H54 (cell line): ENCODE measurements at regions not wholly inside any gene's neighbourhood (a gene's known extent, or its start where the extent isn't known, plus 50 kb on each side); places are given as distances from the start of the nearest gene placed in this dataset.

Experiments
- DNase-seq: peaks from one replicate; pipeline ENCODE4 v3.0.0; 2011; ENCODE audit warnings: low spot score, mixed read lengths; ENCODE audit not compliant: insufficient read length
- FAIRE-seq: peaks from 3 replicates; lab custom pipeline; 2011; peaks lifted over from hg19 to GRCh38; lab: Jason Lieb, UNC
- POLR2A ChIP-seq: IDR thresholded peaks from 2 replicates; pipeline ENCODE4 v1.6.1; 2011; ENCODE audit warnings: low read depth, mild to moderate bottlenecking, low read length

DNA sequence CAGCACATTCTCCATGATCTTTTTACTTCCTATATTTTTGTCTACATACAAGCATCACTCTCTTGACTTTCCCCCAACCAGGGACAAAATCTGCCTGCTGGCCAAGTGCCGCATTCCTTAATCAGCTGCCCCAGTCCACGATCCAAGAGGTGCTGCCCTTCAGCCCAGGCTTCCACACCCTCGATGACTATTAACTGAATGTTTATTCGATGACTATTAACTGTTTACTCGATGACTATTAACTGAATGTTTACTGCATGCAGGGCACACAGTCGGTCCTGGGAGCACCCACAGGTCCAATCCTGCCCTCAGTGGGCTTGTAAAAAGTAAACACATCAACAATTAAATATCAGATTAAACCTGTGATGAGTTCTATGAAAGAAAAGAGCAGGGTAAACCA is 256.9 kb downstream of the ARRDC4 start:
- no peak for FAIRE-seq
- no peak for TF ChIP-seq POLR2A
- no peak for DNase-seq

GRCh38 chr15:98221144-98221543 is 260.6 kb downstream of the ARRDC4 start:
- no peak for FAIRE-seq
- no peak for TF ChIP-seq POLR2A

GRCh38 chr15:98221577-98221976 is 261.1 kb downstream of the ARRDC4 start:
- no peak for TF ChIP-seq POLR2A
- FAIRE-seq (no peak), DNase-seq (no peak)

More at GRCh38 chr15:98221144-98221543, 260.6 kb downstream of the ARRDC4 start:
- no peak for DNase-seq

- TF ChIP-seq POLR2A, result no peak
These were observed 265.6 kb downstream of the ARRDC4 start for GRCh38 chr15:98226149-98226548.

GRCh38 chr15:98226578-98226977 is 266.1 kb downstream of the ARRDC4 start:
- FAIRE-seq (no peak), DNase-seq (no peak)
- TF ChIP-seq POLR2A, result no peak

More at GRCh38 chr15:98226149-98226548, 265.6 kb downstream of the ARRDC4 start:
- FAIRE-seq (no peak), DNase-seq (no peak)

DNA sequence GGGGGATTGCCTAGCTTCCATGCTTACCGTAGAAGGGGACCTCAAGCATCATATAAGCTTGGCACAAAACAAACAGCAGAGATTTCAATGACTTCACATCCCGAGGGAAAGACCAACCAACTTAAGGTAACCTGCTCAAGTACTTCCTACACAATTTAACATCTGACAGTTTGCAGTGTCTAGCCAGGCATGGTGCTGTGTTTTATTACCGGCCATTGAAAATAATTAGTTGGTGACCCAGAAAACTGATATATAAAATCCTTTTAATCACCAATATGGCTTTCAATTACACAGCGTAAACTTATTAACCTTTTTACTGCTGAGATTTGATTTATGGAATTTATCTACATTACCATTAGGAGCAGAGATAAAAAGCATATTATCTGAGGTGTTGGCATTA is 268.3 kb downstream of the ARRDC4 start:
- DNase-seq (no peak), FAIRE-seq (no peak)
- no peak for TF ChIP-seq POLR2A

DNA sequence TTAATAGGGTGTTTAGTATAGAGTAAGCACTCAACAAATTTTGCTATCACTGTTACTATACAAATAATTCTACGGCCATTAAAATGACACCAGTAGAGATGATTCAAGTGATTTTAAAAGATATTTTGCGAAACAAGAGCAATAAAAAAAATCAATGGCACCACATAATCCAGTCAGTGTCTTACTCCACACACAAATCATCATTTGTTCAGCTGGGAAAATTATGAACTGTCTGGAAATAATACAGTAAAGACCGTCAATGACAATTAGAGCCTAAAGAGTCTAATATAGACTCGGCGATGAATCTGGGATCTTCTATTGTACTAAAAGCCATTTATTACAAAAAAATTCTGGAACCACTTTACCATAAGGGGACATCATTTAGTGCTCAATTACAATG is 270.5 kb downstream of the ARRDC4 start:
- FAIRE-seq (no peak), DNase-seq (no peak)
- no peak for TF ChIP-seq POLR2A

DNA sequence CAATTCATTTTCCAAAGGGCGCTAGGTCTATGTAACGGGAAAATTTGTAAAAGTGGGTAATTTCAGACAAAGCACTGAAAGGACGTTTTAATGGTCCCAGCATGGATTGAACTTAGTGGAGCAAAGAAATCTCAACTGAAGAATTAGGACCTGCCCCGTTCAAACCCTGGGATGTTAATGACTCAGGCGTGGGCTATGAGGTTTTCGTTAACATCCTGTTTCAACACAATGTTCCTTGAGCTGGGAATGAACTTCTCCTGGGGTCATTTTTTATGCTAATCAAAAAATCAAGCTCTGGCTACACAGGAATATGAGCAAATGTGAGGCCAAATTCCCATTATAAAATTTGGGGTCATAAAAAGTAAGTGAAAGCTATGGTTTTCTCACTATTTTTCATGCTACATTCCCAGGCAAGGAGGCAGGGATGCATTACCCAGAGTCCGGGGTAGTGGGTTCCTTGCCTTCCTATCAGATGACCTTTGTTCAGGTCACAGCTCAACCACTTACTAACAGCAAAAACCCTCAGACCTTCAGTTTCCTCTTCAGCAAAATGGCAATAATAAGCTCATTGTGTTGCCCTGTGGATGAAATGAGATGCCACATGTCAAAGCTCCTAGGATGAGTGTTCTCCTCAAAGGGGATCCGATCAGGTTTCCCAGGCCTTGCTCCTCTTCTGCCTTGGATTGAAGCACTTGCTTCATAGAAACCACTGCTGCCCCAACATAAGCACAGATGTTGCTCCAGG is 271.4 kb downstream of the ARRDC4 start:
- TF ChIP-seq POLR2A, result no peak
- no peak for DNase-seq
- no peak for FAIRE-seq

GRCh38 chr15:98232761-98233160 is 272.3 kb downstream of the ARRDC4 start:
- FAIRE-seq (no peak), DNase-seq (no peak)
- no peak for TF ChIP-seq POLR2A

DNA sequence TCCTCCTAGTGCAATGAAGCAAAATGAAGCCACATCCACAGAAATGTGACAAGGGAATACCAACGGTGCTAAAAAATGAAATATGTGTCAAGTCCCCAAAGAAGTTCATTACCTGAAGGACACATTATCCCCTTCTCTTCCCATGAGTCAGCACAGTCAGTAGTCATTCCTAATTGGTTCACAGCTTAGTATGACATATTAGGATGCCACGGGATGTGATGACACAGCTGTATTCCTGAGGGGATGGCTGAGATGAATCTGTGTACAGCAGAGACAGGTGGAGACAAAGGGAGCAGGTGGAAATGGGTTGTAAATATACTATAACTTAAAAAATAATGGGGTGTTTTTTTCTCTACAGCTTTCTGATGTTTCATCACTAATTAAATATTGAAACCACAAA is 273.4 kb downstream of the ARRDC4 start:
- no peak for TF ChIP-seq POLR2A
- DNase-seq, result no peak
- FAIRE-seq, result no peak

- no peak for DNase-seq
- TF ChIP-seq POLR2A, result no peak
- FAIRE-seq, result no peak
These were observed 279.8 kb downstream of the ARRDC4 start for GRCh38 chr15:98240303-98240702.

- DNase-seq, result no peak
- TF ChIP-seq POLR2A, result no peak
- no peak for FAIRE-seq
These were observed 280.6 kb downstream of the ARRDC4 start for GRCh38 chr15:98241032-98241554.

DNA sequence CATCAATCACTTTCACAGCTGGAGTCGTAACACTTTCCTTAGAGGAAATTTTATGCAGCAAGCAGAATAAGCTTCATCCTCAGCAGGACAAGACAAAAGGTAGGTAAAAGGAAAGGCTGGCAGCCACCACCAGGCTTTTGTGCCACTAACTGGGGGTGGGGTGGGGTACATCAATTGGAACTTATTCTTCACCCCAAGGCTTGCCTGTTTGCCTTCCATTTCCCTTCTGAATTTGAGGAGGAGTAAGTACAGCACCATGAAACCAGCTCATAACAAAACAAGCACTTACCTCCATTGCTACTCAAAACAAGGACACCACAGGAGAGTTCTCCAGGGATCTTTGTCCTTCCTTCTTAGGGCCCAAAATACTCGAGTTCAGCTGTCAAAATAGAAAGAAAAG is 296.8 kb downstream of the ARRDC4 start:
- TF ChIP-seq POLR2A, result no peak
- no peak for DNase-seq
- FAIRE-seq, result no peak

DNA sequence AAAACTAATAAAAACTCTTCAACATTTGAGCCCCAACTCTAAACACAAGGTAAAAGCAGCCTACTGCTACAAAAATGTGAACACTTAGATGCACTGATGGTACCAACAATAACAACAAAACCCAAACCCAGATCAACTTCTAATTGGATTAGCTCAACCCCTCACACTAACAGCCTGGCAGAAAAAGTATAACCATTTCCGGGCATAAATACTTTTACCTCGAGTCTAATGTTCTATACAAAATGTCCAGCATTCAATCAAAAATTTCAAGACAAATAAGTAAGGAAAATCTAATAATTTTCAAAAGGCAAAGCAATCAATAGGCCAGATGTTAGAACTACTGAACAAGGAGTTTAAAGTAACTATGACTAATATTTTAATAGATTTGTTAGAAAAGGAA is 303.3 kb downstream of the ARRDC4 start:
- TF ChIP-seq POLR2A, result no peak
- DNase-seq (no peak), FAIRE-seq (no peak)

GRCh38 chr15:98266295-98266694 is 305.8 kb downstream of the ARRDC4 start:
- DNase-seq (no peak), FAIRE-seq (no peak)

GRCh38 chr15:98268163-98268562 is 307.7 kb downstream of the ARRDC4 start:
- no peak for TF ChIP-seq POLR2A
- FAIRE-seq, result no peak
- DNase-seq, result no peak

More at GRCh38 chr15:98266295-98266694, 305.8 kb downstream of the ARRDC4 start:
- no peak for TF ChIP-seq POLR2A
